ENCODE measurements at regions not wholly inside any gene's neighbourhood (a gene's known extent, or its start where the extent isn't known, plus 50 kb on each side); places are given as distances from the start of the nearest gene placed in this dataset.
"Not testable (repeated sequence)": the region's sequence is repeated elsewhere in the genome, so short reads cannot be mapped to it uniquely, and the experiment has no call there.

DNA sequence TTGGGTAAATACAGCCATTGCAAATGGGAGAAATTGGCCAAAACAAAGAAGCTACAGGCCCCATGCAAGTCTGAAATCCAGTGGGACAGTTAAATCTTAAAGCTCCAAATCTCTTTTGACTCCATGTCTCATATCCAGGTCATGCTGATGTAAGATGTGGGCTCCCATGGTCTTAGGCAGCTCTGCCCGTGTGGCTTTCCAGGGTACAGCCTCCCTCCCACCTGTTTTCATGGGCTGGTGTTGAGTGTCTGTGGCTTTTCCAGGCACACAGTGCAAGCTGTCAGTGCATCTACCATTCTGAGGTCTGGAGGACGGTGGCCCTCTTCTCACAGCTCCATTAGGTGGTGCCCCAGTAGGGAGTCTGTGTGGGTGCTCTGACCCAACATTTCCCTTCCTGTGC, 53.4 kb upstream of the FIBIN start:
- DNase-seq; ATAC-seq; intact Hi-C loops (cut with DNase I): not testable (repeated sequence)

- no peak for DNase-seq
- intact Hi-C loops (cut with DNase I), result no loop called here
- no peak for ATAC-seq
Observed at GRCh38 chr11:26942356-26942755, 51.6 kb upstream of the FIBIN start.

- DNase-seq, result no peak
- ATAC-seq, result no peak
- intact Hi-C loops (cut with DNase I), result no loop called here
Observed at GRCh38 chr11:26943636-26944035, 50.3 kb upstream of the FIBIN start.

Data from left cardiac atrium (tissue), 4 donors.